SK-N-SH treated with all-trans-retinoic acid at 6 μM for 48 hours (cell line): ENCODE measurements at regions not wholly inside any gene's neighbourhood (a gene's known extent, or its start where the extent isn't known, plus 50 kb on each side); places are given as distances from the start of the nearest gene placed in this dataset.
"Not testable (repeated sequence)": the region's sequence is repeated elsewhere in the genome, so short reads cannot be mapped to it uniquely, and the experiment has no call there.

ENCODE experiments used
- ATAC-seq: fragments of 200-7000 bp; cut with Tn5 transposase; 3 replicates; pipeline ENCODE4 v1.9.1; 2020; ENCODE audit warnings: mild to moderate bottlenecking, moderate library complexity
- ARNTL ChIP-seq: fragments of 450-650 bp; formaldehyde crosslinking; IDR thresholded peaks from 2 replicates; pipeline ENCODE4 v1.5.0; 2020; ENCODE audit warnings: low read depth, mild to moderate bottlenecking, moderate library complexity, borderline replicate concordance
- BACH2 ChIP-seq: fragments of 250-450 bp; sonication (Bioruptor Pico); IDR thresholded peaks from 2 replicates; pipeline ENCODE4 v1.9.0; 2021; ENCODE audit warnings: mild to moderate bottlenecking, borderline replicate concordance
- CREB5 ChIP-seq: fragments of 250-450 bp; sonication (Bioruptor Pico); IDR thresholded peaks from 2 replicates; pipeline ENCODE4 v1.5.1; 2020; ENCODE audit warnings: low read depth, mild to moderate bottlenecking, moderate library complexity
- CSDC2 ChIP-seq: fragments of 250-450 bp; sonication (Bioruptor Pico); IDR thresholded peaks from 2 replicates; pipeline ENCODE4 v1.5.0; 2020; ENCODE audit warnings: mild to moderate bottlenecking, moderate library complexity
- CSRNP3 ChIP-seq: fragments of 250-450 bp; sonication (Bioruptor Pico); IDR thresholded peaks from 2 replicates; pipeline ENCODE4 v1.5.1; 2021; ENCODE audit warnings: mild to moderate bottlenecking, moderate library complexity
- GLIS3 ChIP-seq: fragments of 250-450 bp; sonication (Bioruptor Pico); IDR thresholded peaks from 2 replicates; pipeline ENCODE4 v1.5.0; 2020; ENCODE audit warnings: mild to moderate bottlenecking, moderate library complexity
- OSR1 ChIP-seq: fragments of 250-450 bp; sonication (Bioruptor Pico); IDR thresholded peaks from 2 replicates; pipeline ENCODE4 v1.8.0; 2022; ENCODE audit warnings: moderate library complexity, mild to moderate bottlenecking, inconsistent platforms
- POU6F1 ChIP-seq: fragments of 250-450 bp; sonication (Bioruptor Pico); IDR thresholded peaks from 2 replicates; pipeline ENCODE4 v1.8.0; 2021; ENCODE audit warnings: low read depth, mild to moderate bottlenecking, moderate library complexity, borderline replicate concordance
- PPARA ChIP-seq: fragments of 250-450 bp; sonication (Bioruptor Pico); IDR thresholded peaks from 2 replicates; pipeline ENCODE4 v1.5.0; 2020; ENCODE audit warnings: mild to moderate bottlenecking, borderline replicate concordance
- RARB ChIP-seq: fragments of 250-450 bp; sonication (Bioruptor Pico); IDR thresholded peaks from 2 replicates; pipeline ENCODE4 v1.8.0; 2021; ENCODE audit warnings: mild to moderate bottlenecking, moderate library complexity
- SNAI2 ChIP-seq: fragments of 250-450 bp; sonication (Bioruptor Pico); IDR thresholded peaks from 2 replicates; pipeline ENCODE4 v1.5.0; 2020; ENCODE audit warnings: mild to moderate bottlenecking, moderate library complexity
- TOX ChIP-seq: fragments of 250-450 bp; sonication (Bioruptor Pico); IDR thresholded peaks from 2 replicates; pipeline ENCODE4 v1.8.0; 2021; ENCODE audit warnings: mild to moderate bottlenecking, moderate library complexity, borderline replicate concordance
- ZFP3 ChIP-seq: fragments of 250-450 bp; sonication (Bioruptor Pico); IDR thresholded peaks from 2 replicates; pipeline ENCODE4 v1.5.0; 2020; ENCODE audit warnings: mild to moderate bottlenecking, moderate library complexity
- ZFP30 ChIP-seq: fragments of 450-650 bp; formaldehyde crosslinking; IDR thresholded peaks from 2 replicates; pipeline ENCODE4 v1.5.0; 2022; ENCODE audit warnings: mild to moderate bottlenecking, moderate library complexity
- ZNF70 ChIP-seq: fragments of 450-650 bp; formaldehyde crosslinking; IDR thresholded peaks from 2 replicates; pipeline ENCODE4 v1.5.0; 2020; ENCODE audit warnings: mild to moderate bottlenecking, moderate library complexity
- ZNF8 ChIP-seq: fragments of 450-650 bp; formaldehyde crosslinking; IDR thresholded peaks from 2 replicates; pipeline ENCODE4 v1.5.0; 2020; ENCODE audit warnings: mild to moderate bottlenecking, moderate library complexity
- TF ChIP-seq, protein P1 (sequence below): fragments of 250-450 bp; sonication (Bioruptor Pico); IDR thresholded peaks from 2 replicates; pipeline ENCODE4 v1.5.0; 2020; ENCODE audit warnings: mild to moderate bottlenecking, moderate library complexity
- TF ChIP-seq, protein P2 (sequence below): fragments of 250-450 bp; sonication (Bioruptor Pico); IDR thresholded peaks from 2 replicates; pipeline ENCODE4 v1.8.0; 2020; ENCODE audit warnings: mild to moderate bottlenecking, moderate library complexity, borderline replicate concordance

DNA sequence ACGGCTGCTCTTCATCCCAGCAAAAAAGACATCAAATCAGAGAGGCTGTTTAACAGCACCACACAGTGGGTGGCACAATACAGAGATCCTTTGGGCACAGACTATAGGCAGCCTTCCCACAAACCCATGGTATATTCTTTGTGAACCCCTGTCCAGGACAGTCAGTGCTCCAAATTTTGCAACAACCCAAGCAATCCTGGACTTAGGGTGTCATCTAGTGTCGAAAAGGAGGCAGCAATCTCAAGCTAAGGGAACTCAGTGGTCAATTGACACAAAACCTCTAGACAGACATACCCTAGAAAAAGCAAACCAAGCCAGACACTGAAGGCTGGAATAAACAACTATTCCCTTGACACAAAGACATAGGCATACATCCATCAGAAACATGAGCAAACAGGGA lies 137.4 kb downstream of the BMP15 start (continued):
- TF ChIP-seq, protein P1, sequence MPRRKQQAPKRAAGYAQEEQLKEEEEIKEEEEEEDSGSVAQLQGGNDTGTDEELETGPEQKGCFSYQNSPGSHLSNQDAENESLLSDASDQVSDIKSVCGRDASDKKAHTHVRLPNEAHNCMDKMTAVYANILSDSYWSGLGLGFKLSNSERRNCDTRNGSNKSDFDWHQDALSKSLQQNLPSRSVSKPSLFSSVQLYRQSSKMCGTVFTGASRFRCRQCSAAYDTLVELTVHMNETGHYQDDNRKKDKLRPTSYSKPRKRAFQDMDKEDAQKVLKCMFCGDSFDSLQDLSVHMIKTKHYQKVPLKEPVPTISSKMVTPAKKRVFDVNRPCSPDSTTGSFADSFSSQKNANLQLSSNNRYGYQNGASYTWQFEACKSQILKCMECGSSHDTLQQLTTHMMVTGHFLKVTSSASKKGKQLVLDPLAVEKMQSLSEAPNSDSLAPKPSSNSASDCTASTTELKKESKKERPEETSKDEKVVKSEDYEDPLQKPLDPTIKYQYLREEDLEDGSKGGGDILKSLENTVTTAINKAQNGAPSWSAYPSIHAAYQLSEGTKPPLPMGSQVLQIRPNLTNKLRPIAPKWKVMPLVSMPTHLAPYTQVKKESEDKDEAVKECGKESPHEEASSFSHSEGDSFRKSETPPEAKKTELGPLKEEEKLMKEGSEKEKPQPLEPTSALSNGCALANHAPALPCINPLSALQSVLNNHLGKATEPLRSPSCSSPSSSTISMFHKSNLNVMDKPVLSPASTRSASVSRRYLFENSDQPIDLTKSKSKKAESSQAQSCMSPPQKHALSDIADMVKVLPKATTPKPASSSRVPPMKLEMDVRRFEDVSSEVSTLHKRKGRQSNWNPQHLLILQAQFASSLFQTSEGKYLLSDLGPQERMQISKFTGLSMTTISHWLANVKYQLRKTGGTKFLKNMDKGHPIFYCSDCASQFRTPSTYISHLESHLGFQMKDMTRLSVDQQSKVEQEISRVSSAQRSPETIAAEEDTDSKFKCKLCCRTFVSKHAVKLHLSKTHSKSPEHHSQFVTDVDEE = no peak
- no peak for TF ChIP-seq CSRNP3
- no peak for TF ChIP-seq SNAI2 (CRISPR knock-in tag)

DNA sequence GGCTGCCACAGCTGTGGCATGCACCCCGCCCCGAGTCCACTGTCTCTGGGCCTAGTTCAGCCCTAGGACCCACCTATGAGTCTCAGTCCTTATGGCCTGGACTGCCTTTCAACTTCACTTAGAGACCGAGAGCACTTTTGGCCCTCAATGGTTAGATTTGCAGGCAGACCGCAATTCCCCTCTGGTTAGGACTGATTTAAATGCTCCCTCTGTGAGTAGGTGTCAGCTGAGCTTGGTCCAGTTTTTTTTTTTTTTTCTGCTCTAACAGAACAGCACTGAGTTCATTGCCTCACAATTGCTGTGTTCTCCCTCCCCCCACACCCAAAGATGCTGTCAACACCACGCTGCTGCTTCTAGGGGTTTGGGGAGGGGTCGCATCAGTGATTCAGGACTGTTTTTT lies 143.2 kb downstream of the BMP15 start:
- TF ChIP-seq ZNF70 (CRISPR knock-in tag) (no peak), OSR1 (no peak), ARNTL (CRISPR knock-in tag) (no peak), BACH2 (no peak), ZFP3 (CRISPR knock-in tag) (no peak), PPARA (CRISPR knock-in tag) (no peak), ZNF8 (CRISPR knock-in tag) (no peak), ZFP30 (CRISPR knock-in tag) (no peak), SNAI2 (CRISPR knock-in tag) (no peak), GLIS3 (CRISPR knock-in tag) (no peak), CREB5 (CRISPR knock-in tag) (no peak), CSRNP3 (no peak), RARB (CRISPR knock-in tag) (no peak), CSDC2 (CRISPR knock-in tag) (no peak)
- TF ChIP-seq, protein P2, sequence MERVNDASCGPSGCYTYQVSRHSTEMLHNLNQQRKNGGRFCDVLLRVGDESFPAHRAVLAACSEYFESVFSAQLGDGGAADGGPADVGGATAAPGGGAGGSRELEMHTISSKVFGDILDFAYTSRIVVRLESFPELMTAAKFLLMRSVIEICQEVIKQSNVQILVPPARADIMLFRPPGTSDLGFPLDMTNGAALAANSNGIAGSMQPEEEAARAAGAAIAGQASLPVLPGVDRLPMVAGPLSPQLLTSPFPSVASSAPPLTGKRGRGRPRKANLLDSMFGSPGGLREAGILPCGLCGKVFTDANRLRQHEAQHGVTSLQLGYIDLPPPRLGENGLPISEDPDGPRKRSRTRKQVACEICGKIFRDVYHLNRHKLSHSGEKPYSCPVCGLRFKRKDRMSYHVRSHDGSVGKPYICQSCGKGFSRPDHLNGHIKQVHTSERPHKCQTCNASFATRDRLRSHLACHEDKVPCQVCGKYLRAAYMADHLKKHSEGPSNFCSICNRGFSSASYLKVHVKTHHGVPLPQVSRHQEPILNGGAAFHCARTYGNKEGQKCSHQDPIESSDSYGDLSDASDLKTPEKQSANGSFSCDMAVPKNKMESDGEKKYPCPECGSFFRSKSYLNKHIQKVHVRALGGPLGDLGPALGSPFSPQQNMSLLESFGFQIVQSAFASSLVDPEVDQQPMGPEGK (CRISPR knock-in tag) = no peak
- ATAC-seq = no peak

DNA sequence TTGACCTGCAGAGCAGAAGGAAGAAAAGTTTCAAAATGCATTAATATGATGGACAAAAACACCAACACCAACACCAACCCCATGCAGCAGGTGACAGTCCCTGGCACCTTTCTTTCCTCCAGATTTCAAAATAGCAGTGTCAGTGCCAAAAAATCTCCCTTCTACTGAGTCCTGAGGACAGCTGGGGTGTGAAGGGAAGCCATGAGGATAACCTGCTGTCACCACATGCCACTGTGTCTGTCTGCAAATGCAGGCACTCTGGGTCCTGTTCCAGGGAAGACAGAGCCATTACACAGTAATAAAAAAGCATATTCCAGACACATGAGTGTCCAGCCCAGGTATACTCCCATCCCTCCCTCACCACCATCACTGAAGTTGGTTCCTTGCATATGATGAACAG lies 187.5 kb downstream of the BMP15 start:
- TF ChIP-seq ZNF70 (CRISPR knock-in tag) = no peak
- no peak for TF ChIP-seq OSR1
- no peak for TF ChIP-seq TOX (CRISPR knock-in tag)
- no peak for TF ChIP-seq SNAI2 (CRISPR knock-in tag)
- TF ChIP-seq BACH2 = no peak
- TF ChIP-seq, protein P1 = no peak
- TF ChIP-seq POU6F1 (CRISPR knock-in tag) = no peak
- no peak for ATAC-seq

- not testable (repeated sequence) for ATAC-seq
Observed at GRCh38 chrX:51119058-51119926, 208.8 kb downstream of the BMP15 start.

DNA sequence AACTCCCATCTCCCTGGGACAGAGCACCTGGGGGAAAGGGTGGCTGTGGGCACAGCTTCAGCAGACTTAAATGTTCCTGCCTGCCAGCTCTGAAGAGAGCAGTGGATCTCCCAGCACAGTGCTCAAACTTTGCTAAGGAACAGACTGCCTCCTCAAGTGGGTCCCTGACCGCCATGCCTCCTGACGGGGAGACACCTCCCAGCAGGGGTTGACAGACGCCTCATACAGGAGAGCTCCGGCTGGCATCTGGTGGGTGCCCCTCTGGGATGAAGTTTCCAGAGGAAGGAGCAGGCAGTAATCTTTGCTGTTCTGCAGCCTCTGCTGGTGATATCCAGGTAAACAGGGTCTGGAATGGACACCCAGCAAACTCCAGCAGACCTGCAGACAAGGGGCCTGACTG lies 206.9 kb upstream of the NUDT10 start:
- not testable (repeated sequence) for ATAC-seq
